DND-41 (cell line): ENCODE measurements at regions not wholly inside any gene's neighbourhood (a gene's known extent, or its start where the extent isn't known, plus 50 kb on each side); places are given as distances from the start of the nearest gene placed in this dataset.

Experiments used
- EZH2 ChIP-seq: IDR thresholded peaks from 3 replicates; pipeline ENCODE4 v1.6.1; 2012; ENCODE audit warnings: borderline replicate concordance, low read depth, mild to moderate bottlenecking, moderate library complexity, low read length, inconsistent platforms; ENCODE audit not compliant: severe bottlenecking
- TF ChIP-seq, protein P1 (sequence below): IDR thresholded peaks from 2 replicates; pipeline ENCODE4 v1.5.1; 2012; ENCODE audit warnings: borderline replicate concordance, low read length, moderate library complexity, mild to moderate bottlenecking; ENCODE audit not compliant: poor library complexity, severe bottlenecking; ENCODE audit errors: extremely low read depth

- TF ChIP-seq EZH2: no peak
- TF ChIP-seq, protein P1, sequence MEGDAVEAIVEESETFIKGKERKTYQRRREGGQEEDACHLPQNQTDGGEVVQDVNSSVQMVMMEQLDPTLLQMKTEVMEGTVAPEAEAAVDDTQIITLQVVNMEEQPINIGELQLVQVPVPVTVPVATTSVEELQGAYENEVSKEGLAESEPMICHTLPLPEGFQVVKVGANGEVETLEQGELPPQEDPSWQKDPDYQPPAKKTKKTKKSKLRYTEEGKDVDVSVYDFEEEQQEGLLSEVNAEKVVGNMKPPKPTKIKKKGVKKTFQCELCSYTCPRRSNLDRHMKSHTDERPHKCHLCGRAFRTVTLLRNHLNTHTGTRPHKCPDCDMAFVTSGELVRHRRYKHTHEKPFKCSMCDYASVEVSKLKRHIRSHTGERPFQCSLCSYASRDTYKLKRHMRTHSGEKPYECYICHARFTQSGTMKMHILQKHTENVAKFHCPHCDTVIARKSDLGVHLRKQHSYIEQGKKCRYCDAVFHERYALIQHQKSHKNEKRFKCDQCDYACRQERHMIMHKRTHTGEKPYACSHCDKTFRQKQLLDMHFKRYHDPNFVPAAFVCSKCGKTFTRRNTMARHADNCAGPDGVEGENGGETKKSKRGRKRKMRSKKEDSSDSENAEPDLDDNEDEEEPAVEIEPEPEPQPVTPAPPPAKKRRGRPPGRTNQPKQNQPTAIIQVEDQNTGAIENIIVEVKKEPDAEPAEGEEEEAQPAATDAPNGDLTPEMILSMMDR: no peak
Measured at GRCh38 chr16:17544304-17544703, 73.5 kb upstream of the XYLT1 start.
